RWPE2 (cell line): ENCODE measurements at regions not wholly inside any gene's neighbourhood (a gene's known extent, or its start where the extent isn't known, plus 50 kb on each side); places are given as distances from the start of the nearest gene placed in this dataset.

Experiments used
- ATAC-seq: fragments of 200-7000 bp; cut with Tn5 transposase; 3 replicates; pipeline ENCODE4 v1.9.1; 2021; ENCODE audit warnings: low read depth
- DNase-seq: peaks from one replicate; pipeline ENCODE4 v3.0.0-alpha.2; 2020; ENCODE audit warnings: low spot score
- H3K27ac ChIP-seq: fragments of 450-650 bp; 2 replicates; pipeline ENCODE4 v1.5.1; 2017; ENCODE audit warnings: mild to moderate bottlenecking; ENCODE audit not compliant: poor library complexity, severe bottlenecking
- H3K27me3 ChIP-seq: fragments of 250-450 bp; sonication (Bioruptor Pico); 2 replicates; pipeline ENCODE4 v1.5.1; 2021; ENCODE audit warnings: mild to moderate bottlenecking, moderate library complexity; ENCODE audit not compliant: insufficient read depth, poor library complexity, severe bottlenecking
- H3K36me3 ChIP-seq: fragments of 250-450 bp; sonication (Bioruptor Pico); 2 replicates; pipeline ENCODE4 v1.5.1; 2020; ENCODE audit warnings: low read depth, mild to moderate bottlenecking, moderate library complexity
- H3K4me1 ChIP-seq: fragments of 250-450 bp; sonication (Bioruptor Pico); 2 replicates; pipeline ENCODE4 v1.5.1; 2021; ENCODE audit warnings: mild to moderate bottlenecking, moderate library complexity; ENCODE audit not compliant: insufficient read depth, poor library complexity, severe bottlenecking
- H3K4me3 ChIP-seq: fragments of 250-450 bp; sonication (Bioruptor Pico); 2 replicates; pipeline ENCODE4 v1.5.1; 2021; ENCODE audit warnings: mild to moderate bottlenecking, moderate library complexity; ENCODE audit not compliant: severe bottlenecking
- H3K9me3 ChIP-seq: fragments of 250-450 bp; sonication (Bioruptor Pico); 2 replicates; pipeline ENCODE4 v1.5.1; 2021; ENCODE audit warnings: mild to moderate bottlenecking, moderate library complexity; ENCODE audit not compliant: severe bottlenecking
- TF ChIP-seq, protein P1 (sequence below): fragments of 450-650 bp; IDR thresholded peaks from one replicate; pipeline ENCODE4 v1.5.1; 2017; ENCODE audit warnings: mild to moderate bottlenecking, moderate library complexity; ENCODE audit not compliant: poor library complexity, severe bottlenecking

DNA sequence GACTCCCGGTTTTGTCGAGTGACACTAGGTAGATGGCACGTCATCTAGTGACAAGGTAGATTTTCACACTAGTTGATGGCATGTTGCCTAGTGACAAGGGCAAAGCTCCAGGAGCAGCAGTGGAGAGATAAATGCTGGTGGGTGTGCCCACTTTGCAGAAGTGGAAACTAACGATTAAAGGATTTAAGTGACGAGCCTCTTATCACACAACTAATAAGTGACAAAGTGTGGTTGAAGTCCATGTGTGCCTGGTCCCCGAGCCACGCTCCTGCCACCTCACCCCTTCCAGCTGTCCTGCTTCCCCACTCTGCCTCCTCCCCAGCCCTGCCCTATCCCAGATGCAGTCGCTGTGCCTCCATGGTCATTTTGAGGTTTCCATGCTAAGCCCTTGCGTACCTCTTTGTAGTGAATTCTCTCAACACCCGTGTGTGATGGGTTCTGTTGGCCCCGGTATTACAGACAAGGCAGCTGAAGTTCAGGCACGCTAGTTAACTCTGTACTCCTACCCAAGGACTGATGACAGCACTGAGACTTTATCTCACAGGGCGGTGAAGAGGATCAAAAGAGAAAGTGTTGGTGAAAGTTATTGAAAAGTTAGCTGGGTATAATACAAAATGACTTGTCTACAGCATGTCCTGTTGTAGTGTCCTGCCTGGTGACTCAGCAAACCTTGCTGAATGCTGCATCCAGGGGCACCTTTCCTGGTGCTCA lies 113.4 kb upstream of the GLI2 start:
- Histone ChIP-seq H3K27me3 (no peaks in the 10 kb centered on the region), H3K4me3 (no peak overlapping the region), H3K9me3 (no peaks in the 10 kb centered on the region), H3K4me1 (peaks cover 23% of the 10 kb centered on the region), H3K36me3 (no peaks in the 10 kb centered on the region), H3K27ac (no peak overlapping the region)
- TF ChIP-seq, protein P1, sequence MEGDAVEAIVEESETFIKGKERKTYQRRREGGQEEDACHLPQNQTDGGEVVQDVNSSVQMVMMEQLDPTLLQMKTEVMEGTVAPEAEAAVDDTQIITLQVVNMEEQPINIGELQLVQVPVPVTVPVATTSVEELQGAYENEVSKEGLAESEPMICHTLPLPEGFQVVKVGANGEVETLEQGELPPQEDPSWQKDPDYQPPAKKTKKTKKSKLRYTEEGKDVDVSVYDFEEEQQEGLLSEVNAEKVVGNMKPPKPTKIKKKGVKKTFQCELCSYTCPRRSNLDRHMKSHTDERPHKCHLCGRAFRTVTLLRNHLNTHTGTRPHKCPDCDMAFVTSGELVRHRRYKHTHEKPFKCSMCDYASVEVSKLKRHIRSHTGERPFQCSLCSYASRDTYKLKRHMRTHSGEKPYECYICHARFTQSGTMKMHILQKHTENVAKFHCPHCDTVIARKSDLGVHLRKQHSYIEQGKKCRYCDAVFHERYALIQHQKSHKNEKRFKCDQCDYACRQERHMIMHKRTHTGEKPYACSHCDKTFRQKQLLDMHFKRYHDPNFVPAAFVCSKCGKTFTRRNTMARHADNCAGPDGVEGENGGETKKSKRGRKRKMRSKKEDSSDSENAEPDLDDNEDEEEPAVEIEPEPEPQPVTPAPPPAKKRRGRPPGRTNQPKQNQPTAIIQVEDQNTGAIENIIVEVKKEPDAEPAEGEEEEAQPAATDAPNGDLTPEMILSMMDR: no peak
- ATAC-seq (no peak), DNase-seq (no peak)

DNA sequence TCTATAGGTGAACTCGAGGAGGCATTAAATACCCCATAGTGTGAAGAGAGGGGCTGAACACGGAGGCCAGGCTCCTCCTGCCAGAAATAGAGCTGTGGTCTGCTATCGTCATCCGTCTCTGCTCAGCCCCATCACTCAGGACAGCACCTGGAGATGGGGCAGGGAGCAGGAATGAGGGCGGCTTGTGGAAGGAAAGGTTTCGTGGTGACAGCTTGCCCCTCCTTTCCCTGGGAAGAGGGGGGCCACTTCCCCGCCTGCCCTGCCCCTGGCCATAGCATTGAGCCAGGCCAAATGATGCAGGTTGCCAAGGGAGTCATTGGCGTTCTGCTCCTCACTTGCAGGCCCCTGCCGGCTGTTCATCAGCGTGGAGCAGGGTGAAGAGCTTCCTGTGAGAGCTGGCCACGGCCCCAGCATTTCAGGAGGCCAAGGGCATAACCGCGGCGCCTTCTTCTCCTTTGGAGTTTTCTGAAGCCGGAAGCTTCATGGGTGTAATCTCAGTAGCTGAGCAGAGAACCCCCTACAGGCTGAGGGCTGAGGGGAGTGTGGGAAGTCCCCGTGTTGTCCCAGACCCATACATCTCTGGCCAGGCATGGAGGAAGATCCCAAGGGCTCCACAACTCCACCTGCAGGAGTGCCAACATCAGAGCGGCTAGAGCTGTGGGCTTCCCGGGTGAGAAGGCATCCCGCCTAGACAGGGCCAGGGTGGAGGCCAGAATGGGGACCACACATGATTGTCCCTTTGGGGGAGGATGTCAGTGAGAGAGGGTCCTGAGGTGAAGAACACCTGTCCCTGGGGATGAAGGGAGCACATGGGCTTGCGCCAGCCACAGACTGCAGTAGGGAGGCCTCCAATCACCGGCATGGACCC lies 112.5 kb upstream of the GLI2 start:
- Histone ChIP-seq H3K27ac (no peak overlapping the region), H3K4me1 (peaks cover 23% of the 10 kb centered on the region), H3K36me3 (no peaks in the 10 kb centered on the region), H3K9me3 (no peaks in the 10 kb centered on the region), H3K27me3 (no peaks in the 10 kb centered on the region), H3K4me3 (no peak overlapping the region)
- ATAC-seq (no peak), DNase-seq (no peak)
- TF ChIP-seq, protein P1: no peak

DNA sequence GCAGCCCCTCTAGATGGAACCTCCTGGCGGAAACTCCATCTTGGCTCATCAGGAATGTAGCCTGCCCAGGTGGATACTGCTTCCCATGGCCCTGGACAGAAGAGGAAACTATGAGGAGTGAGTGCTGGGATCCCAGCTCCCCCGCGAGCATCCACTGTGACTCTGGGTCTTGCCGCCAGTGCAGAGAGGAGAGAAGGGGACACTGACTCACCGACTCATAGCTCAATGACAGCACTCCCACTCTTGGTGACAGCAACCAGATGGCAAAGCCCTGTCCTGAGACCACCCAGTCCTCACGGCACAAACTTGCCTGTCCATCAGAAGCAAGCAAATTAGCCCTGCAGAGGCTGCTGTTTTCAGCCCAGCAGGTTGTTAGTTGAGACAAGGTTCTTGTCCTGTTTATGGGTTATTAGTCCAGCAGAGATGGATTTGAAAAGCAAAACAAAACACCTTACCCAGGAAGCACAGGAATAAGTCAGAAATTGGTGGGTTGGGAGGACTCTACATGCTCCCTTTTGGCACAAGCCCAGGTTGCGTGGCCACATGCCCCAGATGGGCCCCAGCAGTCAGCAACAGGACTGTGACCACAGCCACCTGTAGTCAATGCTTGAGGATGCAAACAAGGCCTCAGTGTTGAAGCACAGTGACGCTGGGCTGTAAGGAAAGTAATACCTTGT lies 111.5 kb upstream of the GLI2 start:
- no peaks in the 10 kb centered on the region for H3K27me3 ChIP-seq
- H3K27ac ChIP-seq: no peak overlapping the region
- no peaks in the 10 kb centered on the region for H3K9me3 ChIP-seq
- TF ChIP-seq, protein P1: no peak
- DNase-seq: no peak
- H3K4me1 ChIP-seq: peaks cover 22% of the 10 kb centered on the region
- no peak overlapping the region for H3K4me3 ChIP-seq
- no peak for ATAC-seq
- no peaks in the 10 kb centered on the region for H3K36me3 ChIP-seq

DNA sequence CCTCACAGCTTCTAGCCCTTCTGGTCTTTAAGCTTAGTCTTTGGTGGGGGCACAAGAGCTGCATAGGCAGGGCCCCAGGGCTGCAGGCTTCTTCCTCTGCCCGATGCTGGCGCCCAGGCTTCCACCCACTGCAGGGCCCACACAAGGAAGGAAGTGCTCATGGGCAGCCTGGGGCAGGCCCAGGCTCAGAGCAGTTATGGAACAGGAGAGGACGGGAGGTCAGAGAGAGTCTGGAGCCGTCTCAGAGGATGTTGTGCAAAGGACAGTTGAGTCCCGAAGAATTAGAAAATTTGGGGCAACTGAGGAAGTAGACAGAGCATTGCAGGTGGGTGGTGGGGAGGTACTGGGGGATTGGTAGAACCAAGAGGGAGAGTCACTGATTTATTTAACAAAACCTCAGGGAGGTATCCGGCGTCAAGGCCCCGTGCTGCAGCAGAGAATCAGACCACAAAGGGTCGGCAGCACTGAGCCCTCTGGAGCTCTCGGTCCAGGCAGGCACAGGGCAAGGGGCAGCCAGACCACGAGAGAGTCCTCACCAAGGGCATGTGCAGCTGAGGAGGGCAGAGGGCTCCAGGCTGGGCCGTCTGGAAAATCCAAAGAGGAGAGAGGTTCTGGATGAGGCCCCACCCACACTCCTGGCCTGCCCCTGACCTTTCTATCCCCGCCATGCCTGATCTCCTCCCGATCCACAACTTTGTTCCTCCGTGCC lies 110.8 kb upstream of the GLI2 start:
- no peak for DNase-seq
- TF ChIP-seq, protein P1: no peak
- no peaks in the 10 kb centered on the region for H3K27me3 ChIP-seq
- H3K36me3 ChIP-seq: no peaks in the 10 kb centered on the region
- no peaks in the 10 kb centered on the region for H3K9me3 ChIP-seq
- H3K4me1 ChIP-seq: peaks cover 15% of the 10 kb centered on the region
- no peak for ATAC-seq
- no peak overlapping the region for H3K4me3 ChIP-seq
- H3K27ac ChIP-seq: no peak overlapping the region
